Endothelial cell (in vitro differentiated cells): ENCODE measurements at regions not wholly inside any gene's neighbourhood (a gene's known extent, or its start where the extent isn't known, plus 50 kb on each side); places are given as distances from the start of the nearest gene placed in this dataset.
"Not testable (repeated sequence)": the region's sequence is repeated elsewhere in the genome, so short reads cannot be mapped to it uniquely, and the experiment has no call there.

Source experiments
- DNase-seq: peaks from one replicate; pipeline ENCODE4 v3.0.0; 2021; ENCODE audit warnings: low spot score
- H3K27ac Mint-ChIP-seq: one replicate; pipeline ENCODE4 v1.8.0; 2021; ENCODE audit warnings: mixed read lengths, inconsistent platforms; ENCODE audit not compliant: unreplicated experiment
- H3K27me3 Mint-ChIP-seq: one replicate; pipeline ENCODE4 v1.8.0; 2021; ENCODE audit warnings: mild to moderate bottlenecking, moderate library complexity, mixed read lengths, inconsistent platforms; ENCODE audit not compliant: unreplicated experiment
- H3K36me3 Mint-ChIP-seq: one replicate; pipeline ENCODE4 v1.8.0; 2021; ENCODE audit warnings: mild to moderate bottlenecking, low read depth, mixed read lengths, inconsistent platforms; ENCODE audit not compliant: unreplicated experiment
- H3K4me1 Mint-ChIP-seq: one replicate; pipeline ENCODE4 v1.8.0; 2021; ENCODE audit warnings: mild to moderate bottlenecking, mixed read lengths, inconsistent platforms; ENCODE audit not compliant: unreplicated experiment
- H3K4me3 Mint-ChIP-seq: one replicate; pipeline ENCODE4 v1.8.0; 2021; ENCODE audit warnings: mild to moderate bottlenecking, mixed read lengths, inconsistent platforms; ENCODE audit not compliant: unreplicated experiment
- H3K9me3 Mint-ChIP-seq: one replicate; pipeline ENCODE4 v1.8.0; 2021; ENCODE audit warnings: mixed read lengths, inconsistent platforms; ENCODE audit not compliant: unreplicated experiment
- CTCF ChIP-seq: fragments of 200-600 bp; sonication (generic); IDR thresholded peaks from one replicate; pipeline ENCODE4 v1.5.0; 2021; ENCODE audit warnings: antibody characterized with exemption; ENCODE audit not compliant: unreplicated experiment

GRCh38 chrX:125605145-125605544 is 285.5 kb downstream of the TEX13C start:
- no peak for DNase-seq
- Mint-ChIP-seq H3K9me3 (no peaks in the 10 kb centered on the region), H3K27ac (no peak overlapping the region), H3K27me3 (no peaks in the 10 kb centered on the region), H3K4me3 (no peak overlapping the region), H3K36me3 (no peaks in the 10 kb centered on the region), H3K4me1 (no peaks in the 10 kb centered on the region)
- no peak for TF ChIP-seq CTCF

- not testable (repeated sequence) for H3K4me3 Mint-ChIP-seq, H3K36me3 Mint-ChIP-seq, H3K4me1 Mint-ChIP-seq, DNase-seq, H3K27me3 Mint-ChIP-seq, H3K9me3 Mint-ChIP-seq, H3K27ac Mint-ChIP-seq
Measured at GRCh38 chrX:125614591-125615343, 295.1 kb downstream of the TEX13C start.

- TF ChIP-seq CTCF = no peak
- H3K36me3 Mint-ChIP-seq = no peaks in the 10 kb centered on the region
- no peak for DNase-seq
- H3K4me3 Mint-ChIP-seq = no peak overlapping the region
- no peak overlapping the region for H3K27ac Mint-ChIP-seq
- H3K9me3 Mint-ChIP-seq = no peaks in the 10 kb centered on the region
- H3K27me3 Mint-ChIP-seq = no peaks in the 10 kb centered on the region
- H3K4me1 Mint-ChIP-seq = peaks cover 2% of the 10 kb centered on the region
Measured at GRCh38 chrX:125620715-125621587, 301.3 kb downstream of the TEX13C start.

GRCh38 chrX:125621588-125621927 is 301.9 kb downstream of the TEX13C start:
- Mint-ChIP-seq H3K36me3 (no peaks in the 10 kb centered on the region), H3K9me3 (no peaks in the 10 kb centered on the region), H3K4me3 (no peak overlapping the region), H3K27me3 (no peaks in the 10 kb centered on the region), H3K4me1 (peaks cover 2% of the 10 kb centered on the region), H3K27ac (no peak overlapping the region)
- TF ChIP-seq CTCF = no peak
- no peak for DNase-seq

GRCh38 chrX:125622899-125623298 is 303.2 kb downstream of the TEX13C start:
- Mint-ChIP-seq H3K9me3 (no peaks in the 10 kb centered on the region), H3K27ac (no peak overlapping the region), H3K4me3 (no peak overlapping the region), H3K4me1 (no peaks in the 10 kb centered on the region), H3K27me3 (no peaks in the 10 kb centered on the region), H3K36me3 (no peaks in the 10 kb centered on the region)
- TF ChIP-seq CTCF = no peak
- no peak for DNase-seq
